GM12873 (cell line): ENCODE measurements at regions not wholly inside any gene's neighbourhood (a gene's known extent, or its start where the extent isn't known, plus 50 kb on each side); places are given as distances from the start of the nearest gene placed in this dataset.

Experiments used
- CTCF ChIP-seq: IDR thresholded peaks from 2 replicates; pipeline ENCODE4 v1.5.1; 2012; ENCODE audit warnings: low read depth, mild to moderate bottlenecking, moderate library complexity, low read length, control low read depth; ENCODE audit not compliant: insufficient read depth; ENCODE audit errors: missing control alignments

- no peak for TF ChIP-seq CTCF
Measured at GRCh38 chr21:31505975-31506374, 153.5 kb upstream of the SOD1 start.

GRCh38 chr21:31503939-31504338 lies 155.6 kb upstream of the SOD1 start:
- no peak for TF ChIP-seq CTCF

- TF ChIP-seq CTCF, result no peak
Measured at GRCh38 chr21:31503467-31503866, 156.0 kb upstream of the SOD1 start.

- no peak for TF ChIP-seq CTCF
Measured at GRCh38 chr21:31502537-31503143, 156.9 kb upstream of the SOD1 start.

- no peak for TF ChIP-seq CTCF
Measured at GRCh38 chr21:31501926-31502325, 157.6 kb upstream of the SOD1 start.

GRCh38 chr21:31500982-31501381 lies 156.9 kb upstream of the TIAM1 start:
- no peak for TF ChIP-seq CTCF

GRCh38 chr21:31500071-31500470 lies 156.0 kb upstream of the TIAM1 start:
- no peak for TF ChIP-seq CTCF
